ENCODE measurements at regions not wholly inside any gene's neighbourhood (a gene's known extent, or its start where the extent isn't known, plus 50 kb on each side); places are given as distances from the start of the nearest gene placed in this dataset.

DNA sequence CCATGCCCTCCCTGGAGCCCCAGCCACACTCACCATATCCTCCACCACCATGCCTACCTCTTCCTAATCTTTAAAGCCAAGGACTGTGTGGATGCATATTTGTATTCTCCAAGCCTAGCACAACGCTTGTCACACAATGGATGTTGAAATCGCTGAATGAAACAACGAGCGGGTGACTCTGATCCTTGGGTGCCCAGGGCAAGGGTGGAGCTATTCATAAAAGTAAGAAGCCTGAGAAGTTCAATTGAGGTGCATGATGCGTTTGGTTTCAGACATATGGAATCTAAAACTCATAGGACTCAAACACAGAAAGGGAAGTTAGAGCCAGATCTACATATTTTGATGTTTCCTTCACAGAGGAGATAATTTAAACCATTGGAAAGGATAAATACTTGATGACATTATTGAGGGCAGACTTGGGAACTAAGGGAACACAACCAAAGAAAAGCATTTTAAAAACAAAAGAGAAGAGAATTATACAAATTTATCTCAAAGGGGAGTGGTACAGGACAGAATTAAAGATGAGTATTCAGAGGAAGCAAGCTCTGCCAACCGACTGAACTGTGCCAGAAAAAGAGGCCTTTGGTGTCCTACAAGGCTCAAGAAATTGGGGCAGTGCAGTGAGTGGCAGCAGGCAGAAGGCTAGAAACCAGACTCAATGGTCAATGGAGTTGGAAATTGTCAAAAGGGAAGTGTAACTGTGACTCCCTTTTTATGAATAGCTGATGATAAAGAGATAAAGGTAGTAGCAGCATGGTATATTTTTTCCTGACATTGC is 200.6 kb upstream of the NCKAP5 start:
- no peak for DNase-seq (ENCODE audit: low read depth)

DNA sequence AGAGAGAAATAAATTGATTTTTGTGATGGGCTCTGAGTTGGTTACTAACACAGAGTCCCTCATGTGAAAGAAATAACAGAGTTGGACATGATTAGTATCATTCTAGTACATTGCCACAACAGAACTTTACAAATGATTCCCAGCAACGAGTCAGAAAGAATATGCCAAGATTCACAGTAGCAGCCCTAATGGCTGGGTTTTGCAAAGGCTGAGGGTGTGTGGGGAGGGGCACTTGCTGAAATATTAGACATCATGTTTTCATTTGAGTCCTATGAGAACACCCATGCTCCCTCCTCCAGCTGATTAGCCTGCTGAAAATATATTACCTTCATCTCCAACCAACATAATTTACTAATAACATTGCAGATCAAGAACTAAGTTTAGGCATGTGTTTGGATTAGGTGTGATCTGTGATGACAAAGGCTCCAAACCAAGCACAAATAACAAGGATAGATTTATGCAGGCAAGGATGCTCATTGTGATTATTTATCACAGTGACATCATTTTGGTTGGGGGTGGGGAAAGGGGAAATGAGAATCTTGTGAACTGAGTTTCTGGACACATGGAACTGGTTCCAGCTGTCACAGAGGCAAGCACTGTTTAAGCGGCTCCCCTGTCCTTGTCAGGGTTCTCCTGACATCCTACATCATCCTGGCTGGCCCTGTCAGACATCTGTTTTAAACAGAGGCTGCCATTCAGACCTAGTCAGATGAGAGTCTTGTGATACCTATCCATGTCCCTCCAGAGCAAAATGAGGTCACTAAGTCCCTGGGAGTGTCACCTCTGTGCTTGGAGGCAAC is 205.8 kb upstream of the NCKAP5 start:
- DNase-seq (ENCODE audit: low read depth), result no peak

DNA sequence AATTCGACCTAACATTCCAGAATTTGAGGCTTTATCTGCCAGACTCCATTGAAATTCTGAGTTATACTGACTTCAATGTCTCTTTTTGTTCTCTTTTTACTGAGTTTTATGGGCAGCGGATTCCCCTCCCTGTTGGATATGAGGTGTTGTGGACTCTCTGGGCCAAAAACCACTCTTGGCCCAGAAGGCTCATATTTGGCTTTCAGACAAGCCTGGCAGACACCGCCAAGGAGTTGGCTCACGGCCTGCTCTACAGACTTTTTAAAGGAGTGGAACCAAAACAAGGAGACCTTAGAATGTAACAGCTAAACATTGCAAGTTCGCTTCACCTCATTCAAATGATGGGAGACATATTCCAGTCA is 206.4 kb upstream of the NCKAP5 start:
- no peak for DNase-seq (ENCODE audit: low read depth)

DNA sequence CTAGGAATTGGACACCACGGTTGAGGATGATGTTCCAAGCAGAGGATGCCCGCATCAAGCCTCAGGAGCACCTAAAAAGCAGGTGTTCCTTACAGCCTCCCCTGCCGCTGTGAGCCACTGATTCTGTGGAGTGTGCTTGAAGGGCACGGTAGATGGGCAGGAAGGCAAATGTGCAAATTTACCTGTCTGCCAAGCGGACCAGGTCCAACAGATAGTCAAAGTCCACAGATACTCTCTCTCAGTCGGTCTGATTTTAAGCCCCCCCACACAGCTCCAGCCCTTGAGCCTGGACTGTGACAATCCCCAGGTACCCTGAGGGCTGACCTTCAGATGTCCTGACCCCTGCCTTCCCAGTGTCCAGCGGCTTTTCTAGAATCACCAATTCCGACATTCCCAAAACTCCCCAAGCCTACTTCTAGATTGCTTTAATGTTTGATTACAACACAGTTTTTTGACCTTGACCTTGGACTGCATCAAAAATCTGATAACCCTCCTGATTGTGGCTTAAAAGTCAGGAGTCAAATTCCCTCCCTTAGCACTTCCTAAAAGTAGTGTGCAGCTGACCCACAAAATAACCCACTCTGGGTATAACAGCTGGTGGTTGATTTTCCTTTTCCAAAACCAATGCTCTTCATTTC is 208.8 kb upstream of the NCKAP5 start:
- DNase-seq (ENCODE audit: low read depth), result no peak

DNA sequence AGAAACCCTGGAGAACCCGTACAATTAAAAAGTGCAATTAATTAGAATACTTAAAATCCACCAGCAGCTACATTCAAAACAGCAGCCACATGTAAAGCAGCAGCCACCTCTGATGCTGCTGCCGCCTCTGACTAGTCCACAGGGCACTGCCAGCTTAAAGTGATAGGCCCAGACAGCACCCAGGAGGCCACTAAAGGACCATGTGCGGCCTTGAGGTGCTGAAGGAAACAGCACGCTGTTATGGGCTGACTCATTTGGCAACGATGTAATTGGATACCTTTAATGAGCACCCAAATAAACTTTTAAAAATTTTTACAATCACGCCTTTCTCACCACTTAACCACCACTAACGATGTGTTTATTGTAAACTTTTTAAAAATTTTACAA is 209.3 kb upstream of the NCKAP5 start:
- DNase-seq (ENCODE audit: low read depth), result no peak

- DNase-seq (ENCODE audit: low read depth), result peak; percentile 45
Observed at GRCh38 chr2:133780099-133780996, 212.1 kb upstream of the NCKAP5 start.

- DNase-seq (ENCODE audit: low read depth), result no peak
Observed at GRCh38 chr2:133780997-133781513, 212.8 kb upstream of the NCKAP5 start.

- peak; percentile 26 for DNase-seq (ENCODE audit: low read depth)
Observed at GRCh38 chr2:133787207-133787606, 218.9 kb upstream of the NCKAP5 start.

- DNase-seq (ENCODE audit: low read depth), result no peak
Observed at GRCh38 chr2:133787651-133788050, 219.4 kb upstream of the NCKAP5 start.

DNA sequence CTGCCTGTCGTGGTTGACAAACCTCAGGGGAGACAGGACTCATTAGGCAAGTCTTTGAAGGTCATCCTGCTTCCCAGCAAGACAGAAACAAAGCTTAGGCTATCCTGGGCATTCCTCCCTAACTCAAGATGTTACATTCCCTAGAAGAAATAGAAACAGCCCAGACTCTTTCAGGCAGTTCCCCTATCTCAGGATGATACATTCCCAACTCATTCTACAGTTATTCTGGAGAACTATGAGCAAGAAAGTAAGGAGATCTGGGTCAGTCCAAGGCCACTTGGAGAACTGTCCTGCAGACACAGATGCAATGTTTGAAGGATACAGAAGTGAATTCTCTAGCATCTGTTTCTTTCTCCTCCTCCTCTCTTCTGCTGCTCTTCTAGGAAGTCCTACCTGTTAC is 220.1 kb upstream of the NCKAP5 start:
- no peak for DNase-seq (ENCODE audit: low read depth)

DNA sequence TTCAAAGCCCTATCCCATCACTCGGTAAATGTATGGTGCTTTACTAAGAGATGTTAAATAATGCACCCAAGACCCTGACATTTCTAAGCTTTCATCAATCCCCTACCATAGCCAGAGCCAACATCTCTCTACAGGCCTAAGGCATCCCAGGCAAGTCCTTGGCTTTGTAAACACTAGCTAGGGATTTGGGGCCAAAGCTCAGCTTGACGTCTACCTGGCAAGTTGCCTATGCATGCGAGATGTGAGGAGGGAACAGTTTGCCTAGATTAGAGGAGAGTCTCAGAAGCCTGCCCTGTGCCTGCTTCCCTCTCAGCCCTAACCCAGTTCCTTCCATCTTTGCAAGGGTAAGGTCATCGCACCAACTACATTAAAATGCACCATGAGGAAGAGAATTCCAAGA is 221.5 kb upstream of the NCKAP5 start:
- no peak for DNase-seq (ENCODE audit: low read depth)

DNA sequence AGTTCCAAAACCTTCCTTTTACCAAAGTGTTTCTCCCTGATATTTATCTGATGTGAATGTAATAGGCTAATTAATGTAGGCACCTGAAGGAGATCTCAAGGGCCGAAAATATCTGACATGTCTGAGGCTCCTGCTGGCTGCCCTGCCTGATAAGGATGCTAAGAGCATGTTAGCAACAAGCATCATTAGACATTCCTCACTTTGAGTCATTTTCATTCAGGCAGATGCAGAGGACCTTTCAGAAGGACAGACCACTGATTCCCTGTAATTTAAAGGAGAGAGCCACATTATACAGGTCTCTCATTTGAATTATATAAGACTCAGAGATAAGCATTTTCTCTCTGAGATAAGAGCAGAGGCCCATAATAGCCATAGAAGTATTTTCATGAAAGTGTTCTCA is 222.4 kb upstream of the NCKAP5 start:
- no peak for DNase-seq (ENCODE audit: low read depth)

DNA sequence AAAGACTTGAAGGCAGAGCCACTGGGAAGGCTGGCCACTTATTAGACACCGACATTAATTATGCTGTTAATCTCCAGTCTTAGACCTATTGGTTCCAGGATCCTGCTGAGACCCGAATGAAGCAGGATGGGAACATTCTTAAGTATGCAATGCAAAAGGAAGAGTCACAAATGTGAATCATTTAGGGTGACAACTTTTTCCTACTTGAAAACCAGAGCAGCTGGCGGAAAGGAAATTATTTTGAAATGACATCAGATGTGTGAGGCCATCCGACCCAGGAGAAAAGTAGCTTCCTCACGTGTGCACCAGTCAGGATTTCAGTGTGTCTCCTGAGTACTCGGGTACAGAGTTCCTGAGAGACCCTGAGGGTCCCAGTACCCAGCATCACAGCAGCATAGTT is 222.9 kb upstream of the NCKAP5 start:
- DNase-seq (ENCODE audit: low read depth), result peak; percentile 58

DNA sequence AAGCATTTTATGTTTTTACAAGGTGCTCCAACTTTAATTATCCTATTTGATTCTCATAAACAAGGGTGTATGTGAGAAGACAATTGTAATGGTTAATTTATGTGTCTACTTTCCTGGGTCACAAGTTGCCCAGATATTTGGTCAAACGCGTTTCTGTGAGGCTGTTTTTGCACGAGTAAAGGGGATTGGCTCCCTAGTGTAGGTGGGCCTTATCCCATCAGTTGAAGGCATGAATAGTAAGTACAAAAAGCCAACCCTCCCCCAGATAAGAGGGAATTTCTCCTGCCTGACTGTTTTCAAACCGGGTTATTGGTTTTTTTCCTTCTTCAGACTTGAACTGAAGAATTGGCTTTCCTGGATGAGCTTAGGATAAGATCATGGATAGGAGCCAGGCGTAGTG is 224.0 kb upstream of the NCKAP5 start:
- no peak for DNase-seq (ENCODE audit: low read depth)

- DNase-seq (ENCODE audit: low read depth), result no peak
Observed at GRCh38 chr2:133794114-133794513, 225.9 kb upstream of the NCKAP5 start.

- DNase-seq (ENCODE audit: low read depth), result no peak
Observed at GRCh38 chr2:133801946-133802345, 233.7 kb upstream of the NCKAP5 start.

DNA sequence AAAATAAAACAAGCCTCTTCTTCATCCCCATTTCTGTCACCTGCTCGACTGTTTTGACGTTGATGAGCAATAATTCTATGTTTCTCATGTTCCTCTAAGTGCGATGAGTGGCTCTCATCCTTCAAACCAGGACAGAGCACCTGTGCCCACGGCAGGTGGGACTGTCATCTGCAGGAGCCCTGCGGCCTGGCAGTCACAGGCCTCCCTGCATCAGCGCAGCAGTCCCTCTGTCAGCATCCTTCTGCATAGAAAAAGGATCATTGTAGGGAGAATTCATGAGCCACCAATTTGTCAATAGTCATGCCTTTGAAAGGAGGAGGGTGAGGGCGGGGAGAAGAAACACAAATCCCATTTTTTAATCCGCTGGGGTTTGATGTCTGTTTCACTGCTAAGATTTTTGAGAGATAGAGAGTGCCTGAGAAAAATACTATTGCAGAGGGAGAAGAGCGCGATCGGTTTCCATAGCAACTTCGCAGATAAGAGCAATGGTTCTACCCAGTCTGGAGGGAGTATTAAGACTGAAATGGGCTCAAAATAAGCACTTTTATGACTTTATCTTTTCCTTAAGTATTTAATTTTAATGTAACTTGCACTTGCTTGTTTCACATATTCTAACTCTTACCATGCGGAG is 234.3 kb upstream of the NCKAP5 start:
- no peak for DNase-seq (ENCODE audit: low read depth)

GRCh38 chr2:133806564-133806963 is 238.3 kb upstream of the NCKAP5 start:
- no peak for DNase-seq (ENCODE audit: low read depth)

GRCh38 chr2:133809485-133809884 is 241.2 kb upstream of the NCKAP5 start:
- no peak for DNase-seq (ENCODE audit: low read depth)

- DNase-seq (ENCODE audit: low read depth), result no peak
Observed at GRCh38 chr2:133810559-133810958, 242.3 kb upstream of the NCKAP5 start.

GRCh38 chr2:133811409-133812125 is 243.3 kb upstream of the NCKAP5 start:
- no peak for DNase-seq (ENCODE audit: low read depth)

Measured in non-pigmented ciliary epithelial cell (primary cell).